SIG-M5 treated with dmso at 0.1 percent for 504 hours (cell line): ENCODE measurements at regions not wholly inside any gene's neighbourhood (a gene's known extent, or its start where the extent isn't known, plus 50 kb on each side); places are given as distances from the start of the nearest gene placed in this dataset.
"Not testable (repeated sequence)": the region's sequence is repeated elsewhere in the genome, so short reads cannot be mapped to it uniquely, and the experiment has no call there.

ENCODE experiments used
- DNase-seq: peaks from one replicate; lab custom pipeline; 2025; ENCODE audit not compliant: unreplicated experiment; lab: John Stamatoyannopoulos, UW

DNA sequence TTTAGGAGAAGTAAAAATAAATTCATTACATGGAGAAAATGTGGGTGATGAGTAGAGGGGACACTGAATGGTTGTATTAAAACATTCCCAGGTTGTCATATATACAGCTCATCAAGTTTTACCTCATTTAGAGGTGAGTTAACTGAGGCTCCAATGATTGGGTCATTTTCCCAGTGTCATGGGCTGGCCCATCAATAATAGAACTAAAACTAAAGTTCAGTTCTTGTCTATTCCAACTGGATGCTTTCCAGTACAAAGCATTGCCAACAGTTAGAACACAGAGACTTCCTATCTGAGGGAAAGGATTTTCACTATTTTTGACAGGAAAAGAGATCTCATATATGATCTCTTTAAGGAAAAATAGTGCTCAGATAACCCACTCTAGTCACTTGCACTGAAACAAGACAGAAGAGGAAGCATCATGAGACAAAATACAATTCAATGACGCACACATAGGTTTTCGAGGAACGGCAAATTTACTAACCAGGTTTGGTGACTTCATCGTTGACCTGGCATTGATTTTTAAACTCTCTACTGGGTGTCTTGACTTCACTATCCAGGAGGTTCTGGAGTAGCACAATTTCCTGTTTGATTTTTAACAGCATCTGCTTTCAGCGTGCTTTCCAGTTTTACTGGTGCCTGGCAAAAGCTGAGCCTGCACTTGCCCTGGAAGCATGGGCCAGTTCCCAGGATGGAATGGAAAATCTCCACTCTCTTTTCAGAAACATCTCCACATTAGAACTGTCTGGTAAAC lies 195.5 kb upstream of the FBXL4 start:
- no peak for DNase-seq

DNA sequence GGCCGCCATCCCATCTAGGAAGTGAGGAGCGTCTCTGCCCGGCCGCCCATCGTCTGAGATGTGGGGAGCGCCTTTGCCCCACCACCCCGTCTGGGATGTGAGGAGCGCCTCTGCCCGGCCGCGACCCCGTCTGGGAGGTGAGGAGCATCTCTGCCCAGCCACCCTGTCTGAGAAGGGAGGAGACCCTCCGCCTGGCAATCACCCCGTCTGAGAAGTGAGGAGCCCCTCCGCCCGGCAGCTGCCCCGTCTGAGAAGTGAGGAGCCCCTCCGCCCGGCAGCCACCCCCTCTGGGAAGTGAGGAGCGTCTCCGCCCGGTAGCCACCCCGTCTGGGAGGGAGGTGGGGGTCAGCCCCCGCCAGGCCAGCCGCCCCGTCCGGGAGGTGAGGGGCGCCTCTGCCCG lies 194.2 kb upstream of the FBXL4 start:
- DNase-seq, result not testable (repeated sequence)

DNA sequence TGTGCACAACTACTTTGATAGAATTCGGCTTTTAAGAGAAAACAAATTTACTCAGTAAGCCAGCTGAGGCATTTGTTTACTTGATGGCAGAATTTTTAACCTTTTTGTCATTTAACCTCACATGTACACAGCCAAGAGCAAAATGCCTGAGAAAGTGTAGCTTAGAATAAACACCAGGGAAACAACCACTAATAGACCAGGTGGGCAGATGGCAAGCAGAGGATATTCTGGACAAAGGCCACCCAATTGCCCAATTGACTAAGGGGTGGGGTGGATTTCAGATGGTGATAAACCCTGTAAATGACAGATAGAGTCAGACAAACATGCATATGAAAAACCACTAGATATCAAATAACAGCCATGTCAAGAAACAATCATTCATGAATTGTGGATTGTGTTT lies 190.7 kb upstream of the FBXL4 start:
- DNase-seq, result no peak

DNA sequence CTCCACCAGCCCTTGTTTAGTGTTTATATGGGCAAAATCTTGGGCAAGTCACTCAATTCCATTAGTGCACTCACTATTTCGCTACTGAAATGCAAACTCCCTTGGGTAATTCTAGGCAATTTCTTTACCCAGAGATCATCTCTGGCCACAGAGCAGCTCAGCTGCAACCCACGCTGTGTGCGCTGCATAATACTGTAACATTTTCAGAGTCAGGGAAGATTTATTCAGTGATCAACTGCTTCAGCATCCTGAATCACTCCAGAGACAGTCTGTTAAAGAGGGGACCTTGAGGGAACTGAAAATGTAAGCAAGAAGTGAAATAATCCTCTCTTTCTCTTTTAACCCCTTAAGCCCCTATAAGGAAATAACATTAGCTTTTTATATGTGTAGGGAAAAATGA lies 189.6 kb upstream of the FBXL4 start:
- DNase-seq, result no peak

DNA sequence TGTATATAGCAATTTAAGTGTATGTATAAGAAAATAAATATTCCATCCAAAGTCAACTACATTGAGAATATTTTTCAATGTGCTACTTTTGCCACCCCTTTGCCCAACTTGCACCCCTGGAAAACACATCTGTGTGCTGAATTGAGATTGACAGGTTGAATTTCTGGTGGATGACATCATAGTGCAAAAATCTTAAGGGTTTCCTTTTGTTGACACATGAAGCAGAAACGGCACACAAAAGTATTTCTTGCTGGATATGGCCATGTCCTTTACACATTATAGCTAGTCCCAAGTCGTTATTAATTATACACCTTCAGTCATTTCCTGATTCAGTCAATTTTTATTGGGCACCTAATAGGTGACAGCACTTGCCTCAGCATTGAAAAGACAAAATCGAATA lies 188.7 kb upstream of the FBXL4 start:
- DNase-seq, result no peak

DNA sequence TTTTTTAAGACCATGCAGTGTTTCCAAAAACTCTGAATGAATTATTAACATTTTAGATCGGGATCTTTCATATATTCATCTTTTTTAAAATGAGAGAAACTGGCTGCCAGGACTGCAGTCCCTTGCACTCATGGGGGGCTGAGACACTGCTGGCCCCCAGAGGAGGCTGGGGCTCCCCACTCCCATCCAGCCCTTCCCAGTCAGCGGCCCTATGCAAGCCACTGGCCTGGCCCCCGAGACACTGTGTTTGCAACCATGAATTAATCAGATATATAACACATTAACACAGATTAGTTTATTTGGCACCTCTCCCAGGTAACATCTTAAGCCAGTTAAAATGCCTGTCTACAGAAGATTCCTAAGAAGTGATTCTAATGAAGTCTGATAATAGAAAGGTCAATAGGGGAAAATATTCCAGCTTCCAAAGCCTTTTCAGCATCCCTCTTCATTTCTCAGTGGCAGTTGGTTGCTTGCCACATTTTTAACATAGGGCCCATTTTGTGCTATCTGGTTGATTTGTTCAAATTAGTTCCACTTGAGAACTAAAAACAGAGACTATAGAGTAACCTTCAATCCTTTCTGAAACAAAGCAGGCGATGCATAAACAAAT lies 184.4 kb upstream of the FBXL4 start:
- no peak for DNase-seq

DNA sequence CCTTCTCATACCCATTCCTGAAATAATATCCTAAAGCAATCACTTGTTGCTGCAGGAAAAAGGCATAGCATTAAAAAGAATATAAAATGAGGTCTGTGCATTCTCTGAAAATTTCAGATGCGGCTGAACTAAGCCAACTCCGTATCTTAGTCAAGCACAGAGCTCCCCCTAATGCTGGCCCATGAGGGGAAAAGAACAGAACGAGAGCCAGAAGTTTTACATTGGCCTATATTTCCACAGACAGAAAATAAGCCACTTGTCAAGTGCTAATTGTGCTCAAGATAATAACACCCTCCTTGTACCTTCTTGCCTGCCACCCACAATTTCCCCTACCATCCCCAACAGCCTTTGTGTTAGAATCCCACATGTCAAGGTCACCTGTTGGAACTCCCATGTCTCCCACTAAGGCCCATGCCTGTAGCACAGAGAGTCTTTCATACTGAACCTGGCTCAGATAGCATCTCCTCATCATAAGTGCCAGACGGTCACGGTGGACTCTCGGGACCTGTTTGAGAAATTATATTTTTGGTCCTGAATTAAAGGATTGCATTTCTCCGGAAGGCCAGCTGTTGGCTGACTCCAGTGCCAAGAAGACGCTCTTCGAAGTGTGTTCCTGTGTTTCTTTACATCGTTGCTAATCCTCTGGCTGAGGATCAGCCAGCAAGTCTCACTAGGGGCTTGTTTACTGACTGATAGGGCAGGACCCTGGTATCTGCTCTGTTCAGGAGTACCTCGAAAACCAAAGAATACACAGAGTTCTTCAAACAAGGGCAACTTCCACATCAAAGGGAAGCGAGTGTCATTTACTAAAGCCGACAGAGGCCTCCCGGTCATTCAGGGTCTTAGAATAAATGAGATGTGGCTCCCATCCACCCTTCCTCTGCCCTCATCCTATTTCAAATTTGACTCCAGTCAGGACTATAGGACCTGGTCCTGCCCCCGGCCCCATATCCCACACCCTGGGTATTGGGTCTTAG lies 183.4 kb upstream of the FBXL4 start:
- DNase-seq, result no peak

DNA sequence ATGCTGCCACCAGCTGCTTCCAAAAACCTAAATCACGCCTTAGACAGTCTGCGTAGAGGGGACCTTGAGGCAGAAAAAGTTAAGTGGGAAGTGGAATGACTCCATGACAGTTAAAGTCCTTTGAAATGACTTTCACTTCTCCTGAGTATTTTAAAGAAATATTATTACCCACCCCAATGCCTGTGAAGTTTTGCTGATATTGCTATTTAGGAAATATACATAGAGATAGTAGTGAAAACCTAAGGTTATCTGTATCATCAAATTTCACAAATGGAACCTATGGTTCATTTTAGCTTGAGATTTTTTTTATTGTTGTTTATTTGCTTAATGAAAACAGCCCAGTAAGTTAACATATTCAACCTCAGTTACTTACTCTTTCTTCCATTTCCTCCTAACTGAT lies 182.1 kb upstream of the FBXL4 start:
- no peak for DNase-seq

DNA sequence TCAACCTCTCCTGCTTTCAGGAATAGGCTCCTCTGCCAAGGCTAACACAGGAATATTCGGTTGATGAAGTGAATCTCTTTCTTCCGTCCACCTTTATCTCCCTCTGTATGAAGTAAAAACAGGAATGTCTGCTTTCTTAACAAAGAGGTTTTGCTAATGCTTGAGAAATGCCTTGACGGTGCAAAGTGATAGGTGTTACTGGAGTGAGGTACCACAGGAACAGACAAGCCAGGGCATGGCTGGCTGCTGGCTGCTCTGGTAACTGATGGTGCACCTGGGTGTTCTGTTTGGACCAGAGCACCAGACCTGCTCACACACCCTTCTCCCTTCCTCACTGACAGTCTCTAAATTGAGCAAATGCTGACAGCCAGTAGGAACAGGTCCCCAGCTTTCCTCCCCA lies 174.0 kb upstream of the FBXL4 start:
- no peak for DNase-seq

DNA sequence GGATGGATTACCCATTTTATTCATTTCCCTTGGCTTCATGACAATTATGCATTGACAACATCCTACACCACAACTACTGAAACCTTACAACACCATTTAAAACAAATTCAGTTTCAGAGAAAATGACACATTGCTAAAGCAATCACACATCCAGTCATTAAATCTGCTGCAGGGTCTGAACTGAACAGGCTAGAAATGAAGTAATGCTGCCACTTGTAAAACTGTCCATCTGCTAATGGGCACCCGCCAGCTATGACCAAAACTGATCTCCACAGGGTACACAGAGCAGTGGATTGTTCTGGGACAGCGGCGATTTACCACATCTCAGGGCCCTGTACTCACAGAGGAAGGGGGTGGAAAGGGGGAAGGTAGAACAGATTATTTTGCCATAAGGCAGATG lies 172.9 kb upstream of the FBXL4 start:
- no peak for DNase-seq

DNA sequence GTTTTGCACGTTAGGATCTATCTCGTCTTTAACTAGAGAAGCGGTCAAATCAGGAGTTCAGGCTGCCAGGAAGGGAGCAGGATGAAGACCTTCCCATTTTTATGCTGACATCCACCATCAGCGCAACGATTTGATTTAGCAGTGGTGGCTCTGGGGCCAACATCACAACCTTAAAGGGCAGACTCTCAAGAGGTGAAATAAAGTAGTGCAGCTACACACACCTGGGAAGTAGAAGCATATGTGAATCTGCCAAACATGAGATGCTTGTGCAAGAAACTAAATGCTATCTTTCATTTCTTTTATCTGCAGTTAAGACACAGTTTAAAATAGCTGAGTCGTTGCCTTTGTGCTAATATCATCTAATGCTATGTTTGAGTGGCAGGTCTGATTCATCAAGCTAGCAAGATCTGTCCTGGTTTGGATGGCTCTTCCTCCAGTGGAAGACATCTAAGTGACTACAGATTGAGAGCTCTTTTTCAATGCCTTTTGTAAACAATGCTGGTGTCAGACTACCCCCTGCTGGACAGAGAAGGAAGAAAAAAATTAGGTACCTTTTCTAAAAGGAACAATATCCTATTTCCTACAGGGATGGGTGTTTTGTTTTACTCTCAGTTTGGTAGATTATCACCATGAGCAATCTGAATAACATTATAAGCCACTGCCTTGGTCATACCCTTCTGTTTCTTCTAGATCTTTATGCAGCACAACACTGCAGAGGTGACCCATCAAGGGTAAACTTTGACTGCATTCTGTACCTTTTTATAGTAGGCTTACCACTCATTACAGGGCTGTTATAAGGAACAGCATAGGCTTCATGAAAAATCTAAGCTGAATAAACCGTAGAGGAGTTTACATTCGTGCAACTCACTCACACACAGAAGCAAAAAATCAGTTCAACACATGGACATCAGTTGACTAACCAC lies 171.6 kb upstream of the FBXL4 start:
- DNase-seq, result peak; percentile 59

DNA sequence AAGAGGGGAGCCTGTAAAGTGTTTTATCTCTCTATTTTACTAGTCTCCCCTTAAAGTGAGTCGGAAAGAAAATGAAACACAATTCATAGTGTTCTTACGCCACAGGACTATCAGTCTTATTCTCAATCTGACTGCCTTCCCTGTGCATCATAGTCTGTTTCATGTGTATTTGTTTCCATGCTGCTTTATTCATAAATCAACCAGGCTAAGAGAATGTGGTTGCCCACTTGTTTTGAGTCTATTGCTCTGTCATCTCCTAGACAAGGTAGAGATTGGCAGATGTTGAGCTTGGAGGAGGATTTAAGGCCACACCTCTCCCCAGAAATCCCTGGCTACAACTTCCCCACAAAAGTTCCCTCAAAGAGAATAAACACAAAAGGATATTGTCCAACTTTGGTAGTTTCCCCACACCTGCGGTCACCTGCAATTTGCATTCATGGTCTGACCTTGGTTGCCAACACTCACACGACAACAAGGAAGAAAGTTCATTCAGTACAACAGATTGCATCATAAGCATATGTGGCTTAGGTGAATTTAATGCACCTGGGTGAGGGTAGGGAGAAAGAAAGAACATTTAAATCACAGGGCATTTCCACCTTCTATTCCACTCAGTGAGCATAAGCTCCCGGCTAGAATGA lies 167.1 kb upstream of the FBXL4 start:
- no peak for DNase-seq

DNA sequence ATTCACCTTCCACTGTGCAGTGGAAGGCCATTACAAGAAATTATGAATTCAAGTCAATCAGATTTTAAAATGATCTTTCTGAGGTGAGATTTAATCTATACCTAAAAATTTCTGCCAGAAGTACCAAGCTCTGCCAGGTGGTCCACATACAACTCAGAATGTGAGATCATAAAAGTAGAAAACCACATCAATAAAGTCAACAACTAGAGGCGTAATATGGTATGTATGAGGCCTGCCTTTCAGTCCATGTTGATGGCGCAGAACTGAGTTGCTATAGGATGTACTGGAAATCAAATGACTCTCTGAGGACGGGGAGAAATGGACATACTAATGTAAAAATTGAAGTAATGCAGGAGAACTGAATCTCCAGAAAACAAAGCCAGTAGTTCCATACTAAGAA lies 163.8 kb upstream of the FBXL4 start:
- no peak for DNase-seq

DNA sequence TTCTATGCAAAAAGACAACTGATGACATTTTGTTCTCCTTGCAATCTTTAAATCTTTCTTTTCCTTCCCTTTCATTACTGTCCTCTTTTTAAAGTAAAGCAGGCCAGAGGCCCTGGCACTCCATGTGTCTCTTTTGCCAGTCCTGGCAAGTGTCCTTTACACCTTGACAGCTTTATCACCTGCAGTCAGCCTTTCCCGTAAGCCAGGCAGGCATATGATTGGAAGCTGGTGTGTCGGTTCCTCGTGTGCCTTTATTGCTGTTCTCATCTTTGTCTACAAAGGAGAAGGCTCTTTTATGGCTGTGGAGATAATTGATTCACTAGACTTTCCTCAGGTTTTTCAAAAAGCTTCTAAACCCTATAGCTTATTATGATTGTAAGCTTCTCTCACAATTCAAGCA lies 162.3 kb upstream of the FBXL4 start:
- DNase-seq, result no peak

DNA sequence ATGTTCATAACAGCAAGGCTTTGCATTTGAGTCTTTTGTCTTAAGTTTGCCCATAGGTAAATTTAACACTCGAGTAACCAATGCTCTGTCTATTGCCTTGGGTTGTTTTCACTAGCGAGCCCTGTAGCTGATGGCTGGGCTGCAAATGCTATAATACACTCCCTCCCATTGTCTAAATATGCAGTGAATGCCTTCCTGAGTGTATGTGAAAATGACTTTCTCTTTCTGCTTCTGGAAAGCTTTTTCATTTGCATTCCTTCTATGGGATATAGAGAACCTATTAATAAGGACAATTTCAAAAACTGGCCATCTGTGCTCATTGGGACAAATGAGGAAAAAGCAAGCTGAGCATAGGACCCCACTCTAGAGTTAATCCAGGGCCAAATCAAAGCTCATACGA lies 156.5 kb upstream of the FBXL4 start:
- no peak for DNase-seq

DNA sequence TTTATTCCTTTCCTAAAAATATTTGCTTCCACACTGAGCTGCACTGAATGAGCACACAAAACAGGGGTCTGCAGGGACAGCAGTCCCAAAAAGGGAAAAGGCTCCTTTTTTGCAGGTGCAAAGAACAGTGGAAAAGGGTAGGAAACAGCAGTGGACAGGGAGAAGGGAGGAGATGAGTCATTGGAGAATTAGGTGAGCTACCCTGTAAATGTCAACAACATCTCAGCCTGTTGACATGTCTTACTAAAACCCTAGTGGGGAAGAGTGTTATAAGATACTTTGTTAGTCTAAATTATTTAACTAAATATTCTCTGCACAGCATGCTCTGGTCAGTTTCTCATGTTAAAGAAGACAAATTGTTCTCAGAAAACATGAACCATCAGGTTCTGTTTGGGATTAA lies 151.5 kb upstream of the FBXL4 start:
- DNase-seq, result no peak

DNA sequence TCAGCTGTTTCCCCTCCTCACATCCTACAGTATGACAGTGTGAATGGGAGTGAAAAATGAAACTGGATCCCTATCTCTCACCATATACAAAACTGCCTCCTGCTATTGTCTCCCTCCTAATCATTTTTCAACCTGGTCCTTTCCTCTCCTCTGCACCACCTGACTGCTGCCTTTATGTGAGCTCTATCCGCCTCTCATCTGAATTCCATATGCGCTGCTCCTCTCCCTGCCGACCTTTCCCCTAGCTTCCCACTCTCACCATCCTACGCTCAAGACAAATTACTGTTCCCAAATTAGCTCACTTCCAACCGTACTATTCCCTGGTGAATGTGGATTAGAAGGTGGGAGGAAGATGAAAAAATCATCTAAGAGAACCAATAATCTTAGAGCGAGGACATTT lies 148.4 kb upstream of the FBXL4 start:
- no peak for DNase-seq

DNA sequence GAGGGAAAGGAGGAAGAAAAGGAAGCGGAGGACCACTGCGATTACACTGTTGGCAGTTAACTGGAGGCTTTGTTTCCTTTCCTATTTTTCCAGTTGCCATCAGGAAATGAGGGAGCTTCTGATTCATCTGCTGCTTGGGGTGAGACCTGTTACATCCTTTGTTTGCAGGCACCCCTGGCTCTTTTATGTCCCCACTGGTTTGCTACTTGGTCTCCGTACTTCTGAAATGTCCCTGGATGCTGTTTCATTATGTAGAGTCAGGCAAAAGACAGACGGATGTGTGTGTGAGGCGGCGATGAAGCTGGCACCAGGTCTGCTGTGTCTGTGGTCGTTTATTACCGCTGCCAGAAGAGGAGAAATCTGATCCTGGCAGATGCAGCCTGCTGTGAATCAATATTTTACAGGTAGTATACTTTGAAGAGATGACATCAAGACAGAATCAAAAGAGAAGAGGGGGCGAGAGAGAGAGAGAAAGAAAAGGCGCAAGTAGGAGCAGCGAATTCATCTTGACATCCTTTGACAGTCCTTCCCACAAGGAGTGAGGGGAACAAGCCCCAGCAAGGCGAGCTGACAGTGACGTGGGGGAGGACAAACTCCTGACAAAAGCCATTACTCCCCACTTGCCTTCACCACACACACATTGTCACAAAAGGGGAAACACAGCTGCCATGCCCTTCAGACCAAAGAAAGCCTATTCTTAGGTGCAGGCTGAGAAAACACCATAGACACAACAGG lies 145.9 kb upstream of the FBXL4 start:
- no peak for DNase-seq

DNA sequence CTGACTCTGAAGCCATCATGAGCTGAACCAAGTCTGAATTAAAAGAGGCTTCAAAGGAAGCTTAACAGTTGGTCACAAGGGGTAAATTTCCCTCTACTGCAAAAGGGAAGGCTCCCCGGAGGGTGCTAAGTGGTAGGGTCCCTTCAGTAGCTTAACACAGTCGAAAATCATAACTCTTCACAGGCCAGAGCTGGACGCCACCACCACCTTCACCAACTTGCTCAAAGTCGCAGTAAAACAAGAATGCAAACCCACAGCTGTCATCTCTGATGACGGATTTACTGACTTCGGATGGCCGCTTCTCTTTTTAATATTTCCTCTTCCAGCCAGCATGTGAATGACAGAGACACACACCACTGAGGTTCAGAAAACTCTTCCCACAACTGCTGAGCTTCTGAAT lies 144.7 kb upstream of the FBXL4 start:
- DNase-seq, result no peak

DNA sequence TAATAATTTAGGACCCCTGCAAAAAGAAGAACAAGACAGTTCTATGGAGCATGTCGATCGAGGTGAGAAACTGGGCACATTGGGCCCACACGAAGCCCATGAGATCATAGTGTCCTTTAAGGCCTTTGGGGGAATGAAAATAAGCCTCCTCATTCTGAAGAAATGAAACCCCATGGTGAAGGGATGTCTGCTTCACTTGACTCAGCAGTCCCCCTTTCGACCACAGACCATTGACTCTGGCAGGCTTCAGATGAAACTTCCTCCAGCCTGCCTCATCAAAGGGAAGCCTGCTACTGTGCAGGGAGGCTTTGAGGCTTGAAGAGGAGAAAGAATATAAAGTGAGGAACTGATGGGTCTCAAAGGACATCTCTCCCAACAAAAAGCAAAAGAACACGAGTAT lies 144.2 kb upstream of the FBXL4 start:
- DNase-seq, result no peak
